CD4-positive, alpha-beta memory T cell (primary cell): ENCODE measurements at regions not wholly inside any gene's neighbourhood (a gene's known extent, or its start where the extent isn't known, plus 50 kb on each side); places are given as distances from the start of the nearest gene placed in this dataset.

Experiments used
- CTCF ChIA-PET: fragments of 350-600 bp; sonication (Branson Sonifier 250); formaldehyde crosslinking; loops from one replicate; lab custom pipeline; 2021; ENCODE audit warnings: inconsistent platforms; ENCODE audit not compliant: partially characterized antibody; lab: Charles Lee
- POLR2A ChIA-PET: fragments of 350-600 bp; sonication (Branson Sonifier 250); formaldehyde crosslinking; loops from one replicate; lab custom pipeline; 2021; ENCODE audit not compliant: partially characterized antibody; lab: Charles Lee
- DNase-seq, 5 donors: peaks; one replicate each; pipeline versions ENCODE4 v3.0.0 to v3.0.0-alpha.2; 2020 to 2022; ENCODE audit warnings: mixed read lengths in 1 of 5
- H3K27ac ChIP-seq: one replicate; pipeline ENCODE4 v1.7.0; 2013; ENCODE audit warnings: low read depth, low read length
- H3K27me3 ChIP-seq: 2 replicates; pipeline ENCODE4 v1.7.0; 2013; ENCODE audit warnings: mild to moderate bottlenecking, low read length, moderate library complexity; ENCODE audit not compliant: insufficient read depth
- H3K36me3 ChIP-seq: 2 replicates; pipeline ENCODE4 v1.7.0; 2013; ENCODE audit warnings: mild to moderate bottlenecking, low read length, moderate library complexity; ENCODE audit not compliant: insufficient read depth
- H3K4me1 ChIP-seq: 2 replicates; pipeline ENCODE4 v1.7.0; 2013; ENCODE audit warnings: mild to moderate bottlenecking, low read length, moderate library complexity; ENCODE audit not compliant: insufficient read depth
- H3K4me3 ChIP-seq, 2 donors: one replicate each; pipeline ENCODE4 v1.7.0; 2013; ENCODE audit warnings: low read length in 2 of 2, mild to moderate bottlenecking in 1 of 2
- H3K9me3 ChIP-seq, 2 donors: one replicate each; pipeline ENCODE4 v1.7.0; 2013; ENCODE audit warnings: low read length in 2 of 2, control low read depth in 1 of 2; ENCODE audit not compliant: control insufficient read depth in 1 of 2
- H3K27ac Mint-ChIP-seq, 7 donors: one replicate each; pipeline ENCODE4 v1.8.0; 2020 to 2021; ENCODE audit warnings: mixed read lengths in 7 of 7, mild to moderate bottlenecking in 6 of 7, inconsistent platforms in 3 of 7, moderate library complexity in 3 of 7
- H3K27me3 Mint-ChIP-seq, 2 donors: one replicate each; pipeline ENCODE4 v1.8.0; 2020 to 2021; ENCODE audit warnings: mixed read lengths in 2 of 2
- H3K36me3 Mint-ChIP-seq, 2 donors: one replicate each; pipeline ENCODE4 v1.8.0; 2020 to 2021; ENCODE audit warnings: mixed read lengths in 2 of 2, inconsistent platforms in 1 of 2, mild to moderate bottlenecking in 1 of 2
- H3K4me1 Mint-ChIP-seq, 4 donors: one replicate each; pipeline ENCODE4 v1.8.0; 2020 to 2021; ENCODE audit warnings: mixed read lengths in 4 of 4, mild to moderate bottlenecking in 1 of 4
- H3K4me3 Mint-ChIP-seq, 8 donors: one replicate each; pipeline ENCODE4 v1.8.0; 2020 to 2021; ENCODE audit warnings: mixed read lengths in 8 of 8, mild to moderate bottlenecking in 7 of 8, moderate library complexity in 6 of 8, inconsistent platforms in 3 of 8
- H3K9me3 Mint-ChIP-seq, 8 donors: one replicate each; pipeline ENCODE4 v1.8.0; 2020 to 2021; ENCODE audit warnings: mixed read lengths in 8 of 8, mild to moderate bottlenecking in 5 of 8, inconsistent platforms in 3 of 8, moderate library complexity in 1 of 8
- intact Hi-C: fragments of 100-400 bp; cut with micrococcal nuclease; formaldehyde crosslinking; loops from one replicate; pipeline ENCODE4 v1.15.1; 2023

DNA sequence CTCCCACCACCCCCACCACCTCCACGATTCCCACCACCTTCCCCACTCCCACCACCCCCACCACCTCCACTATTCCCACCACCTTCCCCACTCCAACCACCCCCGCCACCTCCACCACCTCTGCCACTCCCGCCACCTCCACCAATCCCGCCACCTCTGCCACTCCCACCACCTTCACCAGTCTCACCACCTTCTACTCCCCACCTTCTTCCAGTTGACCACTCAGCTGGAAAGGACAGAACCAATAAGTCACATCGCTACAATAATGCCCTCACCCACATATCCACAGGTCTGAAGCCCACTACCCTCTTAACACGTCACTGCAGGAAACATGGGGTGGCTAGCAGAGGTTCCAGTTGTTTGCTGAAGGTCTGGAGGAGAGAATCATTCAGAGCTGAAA is 93.5 kb upstream of the PAX2 start:
- Histone ChIP-seq H3K27me3 (peaks cover 20% of the 10 kb centered on the region), H3K36me3 (no peaks in the 10 kb centered on the region), H3K27ac (no peak overlapping the region), H3K9me3 (no peaks in the 10 kb centered on the region), H3K4me1 (peaks cover 26% of the 10 kb centered on the region), H3K4me3 (no peak overlapping the region)
- CTCF ChIA-PET: no interaction called here
- Mint-ChIP-seq H3K9me3 (peaks cover 0 to 2% (median 0%) of the 10 kb centered on the region in 8 donors), H3K4me1 (peaks cover 17 to 28% (median 17%) of the 10 kb centered on the region in 4 donors), H3K4me3 (no peak overlapping the region), H3K27ac (no peak overlapping the region), H3K36me3 (peaks cover 0 to 5% of the 10 kb centered on the region in 2 donors), H3K27me3 (peaks cover 42 to 56% of the 10 kb centered on the region in 2 donors)
- POLR2A ChIA-PET: no interaction called here
- DNase-seq: no peak
- intact Hi-C loops: no loop called here

- Histone ChIP-seq H3K27me3 (peaks cover 26% of the 10 kb centered on the region), H3K9me3 (no peaks in the 10 kb centered on the region), H3K36me3 (no peaks in the 10 kb centered on the region), H3K4me1 (peaks cover 26% of the 10 kb centered on the region), H3K4me3 (no peak overlapping the region), H3K27ac (no peak overlapping the region)
- ChIA-PET POLR2A (no interaction called here), CTCF (no interaction called here)
- Mint-ChIP-seq H3K9me3 (peaks cover 0 to 4% (median 0%) of the 10 kb centered on the region in 8 donors), H3K27me3 (peaks cover 48 to 60% of the 10 kb centered on the region in 2 donors), H3K27ac (peak overlapping the region in 1 of 7 donors; percentile 33), H3K4me1 (peaks cover 17 to 33% (median 18%) of the 10 kb centered on the region in 4 donors), H3K36me3 (peaks cover 0 to 5% of the 10 kb centered on the region in 2 donors), H3K4me3 (peak overlapping the region in 3 of 8 donors; percentile 17 to 50 (median 18))
- DNase-seq: no peak
- intact Hi-C loops: no loop called here
Observed at GRCh38 chr10:100652406-100653135, 92.8 kb upstream of the PAX2 start.

GRCh38 chr10:100653238-100653956 is 92.0 kb upstream of the PAX2 start:
- no peak for DNase-seq
- peak overlapping the region; percentile 57 to 75 (median 66) for H3K4me3 Mint-ChIP-seq
- POLR2A ChIA-PET: no interaction called here
- peaks cover 26% of the 10 kb centered on the region for H3K4me1 ChIP-seq
- H3K27me3 Mint-ChIP-seq: peaks cover 52 to 63% of the 10 kb centered on the region in 2 donors
- H3K27ac Mint-ChIP-seq: no peak overlapping the region
- H3K36me3 ChIP-seq: no peaks in the 10 kb centered on the region
- peaks cover 17 to 33% (median 18%) of the 10 kb centered on the region in 4 donors for H3K4me1 Mint-ChIP-seq
- peaks cover 32% of the 10 kb centered on the region for H3K27me3 ChIP-seq
- H3K4me3 ChIP-seq: no peak overlapping the region
- intact Hi-C loops: no loop called here
- CTCF ChIA-PET: no interaction called here
- H3K36me3 Mint-ChIP-seq: peaks cover 0 to 5% of the 10 kb centered on the region in 2 donors
- H3K27ac ChIP-seq: no peak overlapping the region
- peaks cover 0 to 6% (median 0%) of the 10 kb centered on the region in 8 donors for H3K9me3 Mint-ChIP-seq
- H3K9me3 ChIP-seq: no peaks in the 10 kb centered on the region

DNA sequence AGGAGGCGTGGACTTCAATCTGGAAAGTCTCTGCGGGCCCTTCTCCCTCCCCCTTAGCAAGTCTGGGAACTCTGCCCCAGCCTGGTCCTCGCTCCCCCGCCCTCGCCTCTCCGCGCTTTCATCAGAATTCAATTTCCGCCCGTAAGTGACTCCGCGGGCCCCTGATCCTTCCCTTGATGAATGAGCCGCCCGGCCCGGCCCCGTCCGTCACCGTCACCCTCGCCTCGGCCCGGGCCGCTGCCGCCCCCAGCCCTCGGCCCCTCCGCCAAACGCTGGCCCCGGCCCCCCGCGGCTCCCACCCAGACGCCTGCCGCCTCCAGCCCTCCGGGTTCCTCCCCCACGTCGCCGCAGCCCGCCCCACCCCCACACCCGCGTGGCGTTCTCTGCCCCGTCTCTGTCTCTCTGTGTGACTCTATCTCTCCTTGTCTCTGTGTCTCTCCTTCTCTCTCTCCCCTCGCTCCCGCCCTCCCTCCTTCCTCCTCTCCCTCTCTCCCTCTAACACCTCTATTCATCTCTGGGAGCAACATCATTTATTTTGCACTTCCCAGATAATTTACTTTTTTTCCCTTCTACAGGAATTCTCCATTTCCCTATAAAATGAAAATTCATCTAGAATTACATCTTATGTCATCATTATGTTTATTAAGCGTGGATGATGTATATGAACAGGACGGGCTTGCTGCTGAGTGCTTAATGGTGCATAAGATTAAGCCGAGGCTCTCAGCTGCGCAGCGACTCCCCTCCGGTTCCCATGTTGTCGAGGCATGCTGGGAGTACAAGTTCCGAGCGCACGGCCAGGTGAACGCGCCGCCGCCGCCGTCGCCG is 91.2 kb upstream of the PAX2 start:
- ChIA-PET POLR2A (no interaction called here), CTCF (no interaction called here)
- Histone ChIP-seq H3K36me3 (no peaks in the 10 kb centered on the region), H3K27me3 (peaks cover 35% of the 10 kb centered on the region), H3K4me3 (peak overlapping the region; percentile 24 to 42), H3K4me1 (peaks cover 26% of the 10 kb centered on the region), H3K9me3 (no peaks in the 10 kb centered on the region), H3K27ac (no peak overlapping the region)
- peak overlapping the region in 1 of 7 donors; percentile 71 for H3K27ac Mint-ChIP-seq
- H3K4me1 Mint-ChIP-seq: peaks cover 17 to 33% (median 19%) of the 10 kb centered on the region in 4 donors
- no peak for DNase-seq
- peak overlapping the region; percentile 71 to 86 (median 81) for H3K4me3 Mint-ChIP-seq
- H3K9me3 Mint-ChIP-seq: peaks cover 0 to 6% (median 0%) of the 10 kb centered on the region in 8 donors
- H3K27me3 Mint-ChIP-seq: peaks cover 54 to 59% of the 10 kb centered on the region in 2 donors
- peaks cover 0 to 5% of the 10 kb centered on the region in 2 donors for H3K36me3 Mint-ChIP-seq
- intact Hi-C loops: no loop called here

GRCh38 chr10:100654782-100655325 is 90.5 kb upstream of the PAX2 start:
- POLR2A ChIA-PET: no interaction called here
- Histone ChIP-seq H3K4me1 (peaks cover 26% of the 10 kb centered on the region), H3K27me3 (peaks cover 41% of the 10 kb centered on the region), H3K4me3 (peak overlapping the region in 1 of 2 donors; percentile 24), H3K27ac (no peak overlapping the region), H3K36me3 (no peaks in the 10 kb centered on the region), H3K9me3 (no peaks in the 10 kb centered on the region)
- peak overlapping the region in 1 of 7 donors; percentile 4 for H3K27ac Mint-ChIP-seq
- peak in 3 of 5 donors; percentile 19 to 27 (median 20) for DNase-seq
- H3K27me3 Mint-ChIP-seq: peaks cover 55 to 61% of the 10 kb centered on the region in 2 donors
- CTCF ChIA-PET: no interaction called here
- H3K36me3 Mint-ChIP-seq: peaks cover 0 to 5% of the 10 kb centered on the region in 2 donors
- intact Hi-C loops: no loop called here
- peaks cover 0 to 6% (median 0%) of the 10 kb centered on the region in 8 donors for H3K9me3 Mint-ChIP-seq
- H3K4me1 Mint-ChIP-seq: peaks cover 17 to 33% (median 19%) of the 10 kb centered on the region in 4 donors
- H3K4me3 Mint-ChIP-seq: peak overlapping the region; percentile 79 to 91 (median 84)

GRCh38 chr10:100655326-100655759 is 90.0 kb upstream of the PAX2 start:
- H3K4me1 Mint-ChIP-seq: peaks cover 17 to 33% (median 19%) of the 10 kb centered on the region in 4 donors
- H3K36me3 Mint-ChIP-seq: peaks cover 0 to 5% of the 10 kb centered on the region in 2 donors
- H3K36me3 ChIP-seq: no peaks in the 10 kb centered on the region
- H3K27ac Mint-ChIP-seq: peak overlapping the region in 2 of 7 donors; percentile 6 to 55
- peaks cover 26% of the 10 kb centered on the region for H3K4me1 ChIP-seq
- peak overlapping the region in 1 of 2 donors; percentile 19 for H3K4me3 ChIP-seq
- intact Hi-C loops: no loop called here
- H3K4me3 Mint-ChIP-seq: peak overlapping the region; percentile 66 to 91 (median 84)
- ChIA-PET POLR2A (no interaction called here), CTCF (no interaction called here)
- peaks cover 46% of the 10 kb centered on the region for H3K27me3 ChIP-seq
- H3K27me3 Mint-ChIP-seq: peaks cover 56 to 60% of the 10 kb centered on the region in 2 donors
- DNase-seq: no peak
- peaks cover 0 to 6% (median 0%) of the 10 kb centered on the region in 8 donors for H3K9me3 Mint-ChIP-seq
- H3K27ac ChIP-seq: no peak overlapping the region
- no peaks in the 10 kb centered on the region for H3K9me3 ChIP-seq
